ENCODE measurements at regions not wholly inside any gene's neighbourhood (a gene's known extent, or its start where the extent isn't known, plus 50 kb on each side); places are given as distances from the start of the nearest gene placed in this dataset.

GRCh38 chr4:24404281-24404680 is 180.1 kb downstream of the DHX15 start:
- ChIA-PET CTCF (no interaction called here), POLR2A (no interaction called here)
- TF ChIP-seq CTCF (IDR thresholded peaks at IDR 0.05; ENCODE audit: insufficient read depth in 1 of 2, low read depth in 1 of 2, low read length in 1 of 2, severe bottlenecking in 1 of 2, unreplicated experiment in 1 of 2): no peak
- H3K9me3 ChIP-seq: no peaks in the 10 kb centered on the region
- H3K9me3 Mint-ChIP-seq (ENCODE audit: unreplicated experiment): no peaks in the 10 kb centered on the region
- intact Hi-C loops (cut with micrococcal nuclease; ENCODE audit: unreplicated experiment): no loop called here
- H3K36me3 ChIP-seq (ENCODE audit: control insufficient read depth, insufficient read depth, low read length): no peaks in the 10 kb centered on the region
- H3K4me3 Mint-ChIP-seq (ENCODE audit: unreplicated experiment): no peak overlapping the region
- peaks cover 7% of the 10 kb centered on the region for H3K27me3 Mint-ChIP-seq (ENCODE audit: insufficient read depth, unreplicated experiment)
- no TSS peak for BruUV-seq (replicated peaks)
- no peak overlapping the region for H3K27ac Mint-ChIP-seq (ENCODE audit: unreplicated experiment)
- no peaks in the 10 kb centered on the region for H3K4me1 Mint-ChIP-seq (ENCODE audit: low read depth, unreplicated experiment)
- no peak for DNase-seq
- H3K4me3 ChIP-seq (ENCODE audit: low read depth, low read length): no peak overlapping the region
- H3K36me3 Mint-ChIP-seq (ENCODE audit: insufficient read depth, unreplicated experiment): no peaks in the 10 kb centered on the region
- H3K27me3 ChIP-seq (replicated peaks; ENCODE audit: control insufficient read depth, insufficient read depth, low read length): no peaks in the 10 kb centered on the region
- H3K4me1 ChIP-seq: no peaks in the 10 kb centered on the region

- TF ChIP-seq CTCF (IDR thresholded peaks at IDR 0.05; ENCODE audit: insufficient read depth in 1 of 2, low read depth in 1 of 2, low read length in 1 of 2, severe bottlenecking in 1 of 2, unreplicated experiment in 1 of 2): no peak
- Histone ChIP-seq H3K27me3 (replicated peaks; ENCODE audit: control insufficient read depth, insufficient read depth, low read length) (no peaks in the 10 kb centered on the region), H3K4me3 (ENCODE audit: low read depth, low read length) (no peak overlapping the region), H3K4me1 (no peaks in the 10 kb centered on the region), H3K36me3 (ENCODE audit: control insufficient read depth, insufficient read depth, low read length) (no peaks in the 10 kb centered on the region), H3K9me3 (no peaks in the 10 kb centered on the region)
- H3K9me3 Mint-ChIP-seq (ENCODE audit: unreplicated experiment): no peaks in the 10 kb centered on the region
- POLR2A ChIA-PET: no interaction called here
- CTCF ChIA-PET: no interaction called here
- no peak for DNase-seq
- H3K27me3 Mint-ChIP-seq (ENCODE audit: insufficient read depth, unreplicated experiment): peaks cover 7% of the 10 kb centered on the region
- intact Hi-C loops (cut with micrococcal nuclease; ENCODE audit: unreplicated experiment): no loop called here
- no TSS peak for BruUV-seq (replicated peaks)
- no peaks in the 10 kb centered on the region for H3K4me1 Mint-ChIP-seq (ENCODE audit: low read depth, unreplicated experiment)
- H3K36me3 Mint-ChIP-seq (ENCODE audit: insufficient read depth, unreplicated experiment): no peaks in the 10 kb centered on the region
- H3K4me3 Mint-ChIP-seq (ENCODE audit: unreplicated experiment): no peak overlapping the region
- H3K27ac Mint-ChIP-seq (ENCODE audit: unreplicated experiment): no peak overlapping the region
Observed at GRCh38 chr4:24403265-24403664, 181.1 kb downstream of the DHX15 start.

- TF ChIP-seq CTCF (IDR thresholded peaks at IDR 0.05; ENCODE audit: insufficient read depth in 1 of 2, low read depth in 1 of 2, low read length in 1 of 2, severe bottlenecking in 1 of 2, unreplicated experiment in 1 of 2): no peak
- Mint-ChIP-seq H3K27me3 (ENCODE audit: insufficient read depth, unreplicated experiment) (peaks cover 5% of the 10 kb centered on the region), H3K27ac (ENCODE audit: unreplicated experiment) (no peak overlapping the region), H3K4me1 (ENCODE audit: low read depth, unreplicated experiment) (no peaks in the 10 kb centered on the region), H3K9me3 (ENCODE audit: unreplicated experiment) (no peaks in the 10 kb centered on the region), H3K36me3 (ENCODE audit: insufficient read depth, unreplicated experiment) (no peaks in the 10 kb centered on the region), H3K4me3 (ENCODE audit: unreplicated experiment) (no peak overlapping the region)
- ChIA-PET POLR2A (no interaction called here), CTCF (no interaction called here)
- BruUV-seq (replicated peaks): no TSS peak
- Histone ChIP-seq H3K36me3 (ENCODE audit: control insufficient read depth, insufficient read depth, low read length) (no peaks in the 10 kb centered on the region), H3K27me3 (replicated peaks; ENCODE audit: control insufficient read depth, insufficient read depth, low read length) (no peaks in the 10 kb centered on the region), H3K4me1 (no peaks in the 10 kb centered on the region), H3K4me3 (ENCODE audit: low read depth, low read length) (no peak overlapping the region), H3K9me3 (no peaks in the 10 kb centered on the region)
- intact Hi-C loops (cut with micrococcal nuclease; ENCODE audit: unreplicated experiment): no loop called here
- no peak for DNase-seq
Observed at GRCh38 chr4:24400537-24400936, 183.8 kb downstream of the DHX15 start.
